Stimulated activated CD8-positive, alpha-beta memory T cell treated with anti-CD3 and anti-CD28 coated beads, Interleukin-7, amount 100 ng/mL, for 1 hour (primary cell): ENCODE measurements at regions not wholly inside any gene's neighbourhood (a gene's known extent, or its start where the extent isn't known, plus 50 kb on each side); places are given as distances from the start of the nearest gene placed in this dataset.
A peak's percentile ranks its signal among the peaks of the same experiment; 100 is the strongest.
"Not testable (repeated sequence)": the region's sequence is repeated elsewhere in the genome, so short reads cannot be mapped to it uniquely, and the experiment has no call there.

Experiments
- DNase-seq, 2 donors: peaks; one replicate each; pipeline ENCODE4 v3.0.0-alpha.2; 2020; ENCODE audit warnings: low read depth in 2 of 2

GRCh38 chr18:60015826-60016225, 116.0 kb downstream of the PMAIP1 start:
- DNase-seq, result not testable (repeated sequence)

DNA sequence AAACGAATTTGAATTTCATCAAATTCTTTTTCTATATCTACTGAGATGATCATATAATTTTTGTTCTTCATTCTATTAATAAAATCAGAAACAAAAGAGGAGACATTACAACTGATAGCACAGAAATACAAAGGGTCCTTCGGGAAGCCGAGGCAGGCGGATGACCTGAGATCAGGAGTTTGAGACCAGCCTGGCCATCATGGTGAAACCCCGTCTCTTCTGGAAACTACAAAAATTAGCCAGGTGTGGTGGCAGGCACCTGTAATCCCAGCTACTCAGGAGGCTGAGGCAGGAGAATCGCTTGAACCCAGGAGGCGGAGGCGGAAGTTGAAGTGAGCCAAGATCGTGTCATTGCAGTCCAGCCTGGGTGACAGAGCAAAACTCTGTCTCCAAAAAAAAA, 113.4 kb downstream of the PMAIP1 start:
- DNase-seq, result not testable (repeated sequence)

DNA sequence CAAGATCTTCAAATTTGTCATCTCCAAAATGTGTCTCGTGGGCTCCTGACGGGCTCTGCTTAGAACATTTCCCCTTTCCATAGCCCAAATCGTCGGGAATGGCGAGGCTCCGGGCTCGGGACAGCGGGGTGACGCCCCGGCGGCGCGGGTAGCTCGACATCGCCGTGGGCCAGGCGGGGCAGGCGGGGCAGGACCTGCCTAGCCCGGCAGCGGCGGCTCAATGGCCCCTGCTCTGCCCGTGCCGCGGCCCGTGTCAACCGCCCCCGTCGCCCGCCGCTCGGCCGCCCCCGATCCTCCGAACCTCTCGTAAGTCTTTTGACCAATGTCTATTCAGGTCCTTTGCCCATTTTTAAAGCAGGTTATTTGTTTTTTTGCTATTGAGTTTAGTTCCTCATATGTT, 111.2 kb downstream of the PMAIP1 start:
- no peak for DNase-seq

GRCh38 chr18:60010513-60010912, 110.7 kb downstream of the PMAIP1 start:
- no peak for DNase-seq

- no peak for DNase-seq
Observed at GRCh38 chr18:60007661-60008060, 107.9 kb downstream of the PMAIP1 start.

- DNase-seq, result no peak
Observed at GRCh38 chr18:60003610-60004185, 103.9 kb downstream of the PMAIP1 start.

GRCh38 chr18:59996370-59996966, 96.7 kb downstream of the PMAIP1 start:
- no peak for DNase-seq

GRCh38 chr18:59994357-59994756, 94.6 kb downstream of the PMAIP1 start:
- no peak for DNase-seq

DNA sequence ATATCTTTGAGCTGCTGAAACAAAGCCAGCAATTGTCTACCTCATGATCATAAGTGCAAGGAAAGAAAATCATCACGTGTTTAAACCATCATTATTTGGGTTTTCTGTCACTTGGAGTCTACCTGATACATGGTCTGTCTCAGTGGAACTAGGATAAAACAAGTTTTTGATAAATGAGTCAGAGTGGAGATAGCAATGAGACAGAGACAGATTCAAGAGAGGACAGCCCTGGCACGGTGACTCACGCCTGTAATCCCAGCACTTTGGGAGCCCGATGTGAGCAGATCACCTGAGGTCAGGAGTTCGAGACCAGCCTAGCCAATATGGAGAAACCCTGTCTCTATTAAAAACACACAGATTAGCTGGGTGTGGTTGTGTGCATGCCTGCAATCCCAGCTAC, 93.8 kb downstream of the PMAIP1 start:
- DNase-seq, result no peak

DNA sequence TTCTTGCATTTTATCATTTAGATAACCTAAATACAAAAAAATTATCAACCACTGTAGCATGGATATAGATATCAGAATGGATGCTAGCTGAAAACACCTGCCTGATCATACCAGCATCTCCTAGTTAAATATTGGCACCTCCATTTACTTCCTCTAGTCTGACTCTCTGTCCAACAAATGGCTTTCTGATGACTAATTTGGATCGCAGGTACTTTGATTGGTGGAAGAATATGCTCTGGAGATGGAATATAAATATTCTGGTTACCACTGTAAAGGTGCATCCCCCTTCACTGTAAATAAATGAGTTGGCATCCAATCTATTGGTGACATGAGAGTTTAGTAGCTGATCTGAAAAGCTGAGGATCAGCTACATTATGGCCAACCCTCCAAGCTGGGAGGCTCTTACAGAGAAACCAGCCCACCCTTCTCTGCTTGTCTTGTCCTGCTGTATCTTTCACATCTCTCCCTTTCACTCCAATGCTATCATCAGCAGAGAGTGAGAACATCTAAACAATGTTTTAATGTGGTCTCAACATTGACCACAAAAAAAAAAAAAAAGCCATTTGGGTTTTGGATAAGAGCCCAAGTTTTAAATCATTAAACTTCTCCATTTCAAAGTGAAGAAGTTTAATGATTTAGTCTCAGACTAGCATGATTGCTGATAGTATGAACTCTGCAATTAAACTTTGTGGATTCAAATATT, 90.5 kb downstream of the PMAIP1 start:
- no peak for DNase-seq

GRCh38 chr18:59988098-59988706, 88.4 kb downstream of the PMAIP1 start:
- peak; percentile 1 to 22 for DNase-seq

- no peak for DNase-seq
Observed at GRCh38 chr18:59987102-59987501, 87.3 kb downstream of the PMAIP1 start.

DNA sequence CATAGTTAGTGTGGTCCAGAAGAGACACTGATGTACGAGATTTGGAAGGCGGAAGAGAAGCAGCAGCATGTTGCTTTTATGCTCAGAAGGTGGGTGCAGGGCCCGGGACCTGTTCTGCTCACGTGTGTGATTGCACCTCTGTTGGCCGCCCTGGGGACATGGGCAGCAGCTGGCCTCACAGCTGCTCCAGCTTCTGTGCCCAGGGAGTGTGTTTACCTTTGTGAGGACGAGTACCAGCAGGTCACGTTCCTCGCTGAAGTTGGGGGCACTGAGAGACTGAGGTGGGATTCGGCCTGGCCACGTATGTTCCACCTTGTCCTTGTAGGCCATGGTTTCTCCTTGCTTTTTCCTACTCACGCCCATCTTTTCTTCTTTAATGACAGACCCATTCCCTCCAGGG, 86.3 kb downstream of the PMAIP1 start:
- DNase-seq, result no peak

- DNase-seq, result no peak
Observed at GRCh38 chr18:59985289-59985688, 85.5 kb downstream of the PMAIP1 start.

DNA sequence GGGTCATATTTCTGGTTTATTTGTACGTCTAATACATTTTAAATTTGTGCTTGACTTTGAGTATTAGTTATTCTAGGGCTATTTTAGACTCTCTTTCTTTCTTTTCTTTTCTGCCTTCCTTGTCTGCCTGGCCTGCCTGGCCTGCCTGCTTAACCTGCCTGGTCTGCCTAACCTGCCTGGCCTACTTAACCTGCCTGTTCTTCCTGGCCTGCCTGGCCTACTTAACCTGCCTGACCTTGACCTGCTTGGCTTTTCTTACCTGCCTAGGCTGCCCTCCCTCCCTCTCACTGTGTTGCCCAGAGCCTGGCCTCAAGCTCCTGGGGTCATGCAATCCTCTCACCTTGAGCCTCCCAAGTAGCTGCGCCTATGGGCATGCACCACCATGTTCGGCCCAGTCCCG, 83.7 kb downstream of the PMAIP1 start:
- DNase-seq, result no peak

- DNase-seq, result no peak
Observed at GRCh38 chr18:59980188-59980637, 80.4 kb downstream of the PMAIP1 start.

- no peak for DNase-seq
Observed at GRCh38 chr18:59971871-59972428, 72.2 kb downstream of the PMAIP1 start.

GRCh38 chr18:59971144-59971543, 71.3 kb downstream of the PMAIP1 start:
- not testable (repeated sequence) for DNase-seq

- not testable (repeated sequence) for DNase-seq
Observed at GRCh38 chr18:59969477-59970028, 69.8 kb downstream of the PMAIP1 start.

DNA sequence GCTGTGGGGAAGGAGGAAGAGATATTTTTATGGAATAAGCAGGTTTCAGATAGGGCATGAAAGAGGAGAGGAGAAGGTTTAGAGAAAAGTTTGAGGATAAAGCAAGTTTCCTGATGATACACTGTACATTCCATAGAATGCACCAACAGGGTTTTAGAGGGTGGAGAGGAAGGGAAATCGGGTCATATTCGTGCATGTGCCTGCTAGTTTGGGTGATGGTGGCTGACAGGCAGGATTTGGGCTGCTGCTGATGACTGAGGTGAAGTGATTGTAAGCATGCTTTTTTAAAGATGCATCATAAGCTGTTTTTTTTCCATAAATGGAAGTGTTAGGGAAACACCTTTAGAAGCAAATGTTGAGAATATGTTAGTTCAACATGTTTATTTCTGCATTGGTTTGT, 68.8 kb downstream of the PMAIP1 start:
- DNase-seq, result no peak

- no peak for DNase-seq
Observed at GRCh38 chr18:59967878-59968277, 68.1 kb downstream of the PMAIP1 start.

DNA sequence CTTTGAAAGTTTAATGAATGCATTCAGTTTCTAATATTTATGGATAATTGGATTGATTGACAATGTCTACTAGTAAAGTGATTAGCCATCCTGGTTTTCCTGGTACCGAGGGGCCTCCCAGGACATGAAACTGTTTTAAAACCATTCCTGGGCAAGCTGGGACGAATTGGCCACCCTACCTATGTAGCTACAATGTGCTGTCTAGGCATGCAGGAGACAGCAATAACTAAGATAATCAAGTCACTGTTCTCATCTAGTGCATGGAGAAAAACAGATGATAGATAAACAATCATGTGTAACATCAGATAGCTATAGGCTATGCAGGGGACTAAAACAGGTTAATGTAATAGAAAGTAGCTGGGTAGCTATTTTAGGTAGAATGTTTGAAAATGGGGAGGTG, 67.1 kb downstream of the PMAIP1 start:
- DNase-seq, result no peak
